ENCODE measurements at regions not wholly inside any gene's neighbourhood (a gene's known extent, or its start where the extent isn't known, plus 50 kb on each side); places are given as distances from the start of the nearest gene placed in this dataset.

DNA sequence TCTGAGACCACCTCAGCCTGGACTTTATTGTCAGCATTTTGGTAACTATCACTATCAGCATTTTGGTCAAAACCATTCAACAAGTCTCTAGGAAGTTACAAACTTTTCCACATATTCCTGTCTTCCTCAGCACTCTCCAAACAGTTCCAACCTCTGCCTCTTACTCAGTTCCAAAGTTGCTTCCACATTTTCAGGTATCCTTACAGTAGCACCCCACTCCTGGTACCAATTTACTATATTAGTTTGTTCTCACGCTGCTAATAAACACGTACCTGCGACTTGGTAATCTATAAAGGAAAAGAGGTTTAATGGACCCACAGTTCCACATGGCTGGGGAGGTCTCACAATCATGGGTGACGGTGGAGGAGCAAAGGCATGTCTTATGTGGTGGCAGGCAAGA is 551.3 kb downstream of the DMRTA1 start:
- no peak overlapping the region for H3K4me3 Mint-ChIP-seq (ENCODE audit: unreplicated experiment)
- TF ChIP-seq, protein P1, sequence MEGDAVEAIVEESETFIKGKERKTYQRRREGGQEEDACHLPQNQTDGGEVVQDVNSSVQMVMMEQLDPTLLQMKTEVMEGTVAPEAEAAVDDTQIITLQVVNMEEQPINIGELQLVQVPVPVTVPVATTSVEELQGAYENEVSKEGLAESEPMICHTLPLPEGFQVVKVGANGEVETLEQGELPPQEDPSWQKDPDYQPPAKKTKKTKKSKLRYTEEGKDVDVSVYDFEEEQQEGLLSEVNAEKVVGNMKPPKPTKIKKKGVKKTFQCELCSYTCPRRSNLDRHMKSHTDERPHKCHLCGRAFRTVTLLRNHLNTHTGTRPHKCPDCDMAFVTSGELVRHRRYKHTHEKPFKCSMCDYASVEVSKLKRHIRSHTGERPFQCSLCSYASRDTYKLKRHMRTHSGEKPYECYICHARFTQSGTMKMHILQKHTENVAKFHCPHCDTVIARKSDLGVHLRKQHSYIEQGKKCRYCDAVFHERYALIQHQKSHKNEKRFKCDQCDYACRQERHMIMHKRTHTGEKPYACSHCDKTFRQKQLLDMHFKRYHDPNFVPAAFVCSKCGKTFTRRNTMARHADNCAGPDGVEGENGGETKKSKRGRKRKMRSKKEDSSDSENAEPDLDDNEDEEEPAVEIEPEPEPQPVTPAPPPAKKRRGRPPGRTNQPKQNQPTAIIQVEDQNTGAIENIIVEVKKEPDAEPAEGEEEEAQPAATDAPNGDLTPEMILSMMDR (IDR thresholded peaks at IDR 0.05), result no peak
- H3K4me1 Mint-ChIP-seq (ENCODE audit: unreplicated experiment), result no peaks in the 10 kb centered on the region
- no peaks in the 10 kb centered on the region for H3K36me3 Mint-ChIP-seq (ENCODE audit: unreplicated experiment)
- peaks cover 13% of the 10 kb centered on the region for H3K9me3 Mint-ChIP-seq (ENCODE audit: unreplicated experiment)
- H3K27me3 Mint-ChIP-seq (ENCODE audit: unreplicated experiment), result no peaks in the 10 kb centered on the region
- H3K27ac Mint-ChIP-seq (ENCODE audit: unreplicated experiment), result no peak overlapping the region
- DNase-seq (ENCODE audit: extremely low spot score, unreplicated experiment), result no peak

DNA sequence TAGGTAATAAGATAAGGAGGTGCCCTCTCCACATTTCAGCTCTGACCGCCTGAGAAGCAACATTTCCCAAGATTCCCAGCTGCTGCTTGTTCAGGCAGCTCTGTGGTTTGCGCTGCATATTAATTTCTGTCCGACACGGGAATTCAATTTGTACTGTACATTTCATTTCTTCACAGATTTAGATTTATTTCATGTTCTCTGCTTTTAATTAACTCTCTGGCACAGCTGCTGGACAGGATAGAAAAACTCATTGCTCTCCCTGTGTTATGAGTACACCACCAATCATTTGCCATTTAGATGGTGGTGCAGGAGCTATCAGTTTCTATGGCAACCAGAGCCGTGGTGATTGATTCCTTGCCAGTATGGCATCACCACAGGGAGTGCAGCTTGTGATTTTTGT is 558.5 kb downstream of the DMRTA1 start:
- Mint-ChIP-seq H3K4me3 (ENCODE audit: unreplicated experiment) (no peak overlapping the region), H3K36me3 (ENCODE audit: unreplicated experiment) (no peaks in the 10 kb centered on the region), H3K4me1 (ENCODE audit: unreplicated experiment) (no peaks in the 10 kb centered on the region), H3K27me3 (ENCODE audit: unreplicated experiment) (no peaks in the 10 kb centered on the region), H3K9me3 (ENCODE audit: unreplicated experiment) (peaks cover 2% of the 10 kb centered on the region), H3K27ac (ENCODE audit: unreplicated experiment) (no peak overlapping the region)
- TF ChIP-seq, protein P1 (IDR thresholded peaks at IDR 0.05), result no peak
- DNase-seq (ENCODE audit: extremely low spot score, unreplicated experiment), result no peak

DNA sequence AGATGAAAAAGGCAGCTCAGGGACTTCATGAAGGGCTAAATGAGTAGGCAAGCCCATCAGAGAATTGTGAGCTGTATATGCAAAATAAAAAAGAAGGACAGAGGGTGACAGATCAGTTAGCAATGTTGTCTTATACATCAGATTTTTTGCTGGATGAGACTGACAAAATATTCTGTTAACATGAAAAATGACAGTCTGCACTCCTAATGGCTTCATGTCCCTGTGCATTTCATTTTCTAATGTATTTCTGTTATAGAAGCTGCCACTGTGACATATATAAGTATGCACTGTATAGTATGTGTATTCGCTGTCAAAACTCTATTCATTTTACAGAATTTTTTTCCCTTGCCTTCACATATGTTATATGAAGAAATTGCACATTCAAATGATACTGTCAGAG is 559.5 kb downstream of the DMRTA1 start:
- Mint-ChIP-seq H3K9me3 (ENCODE audit: unreplicated experiment) (peaks cover 4% of the 10 kb centered on the region), H3K27ac (ENCODE audit: unreplicated experiment) (no peak overlapping the region), H3K27me3 (ENCODE audit: unreplicated experiment) (no peaks in the 10 kb centered on the region), H3K4me3 (ENCODE audit: unreplicated experiment) (no peak overlapping the region), H3K36me3 (ENCODE audit: unreplicated experiment) (no peaks in the 10 kb centered on the region), H3K4me1 (ENCODE audit: unreplicated experiment) (no peaks in the 10 kb centered on the region)
- no peak for DNase-seq (ENCODE audit: extremely low spot score, unreplicated experiment)
- TF ChIP-seq, protein P1 (IDR thresholded peaks at IDR 0.05), result no peak

DNA sequence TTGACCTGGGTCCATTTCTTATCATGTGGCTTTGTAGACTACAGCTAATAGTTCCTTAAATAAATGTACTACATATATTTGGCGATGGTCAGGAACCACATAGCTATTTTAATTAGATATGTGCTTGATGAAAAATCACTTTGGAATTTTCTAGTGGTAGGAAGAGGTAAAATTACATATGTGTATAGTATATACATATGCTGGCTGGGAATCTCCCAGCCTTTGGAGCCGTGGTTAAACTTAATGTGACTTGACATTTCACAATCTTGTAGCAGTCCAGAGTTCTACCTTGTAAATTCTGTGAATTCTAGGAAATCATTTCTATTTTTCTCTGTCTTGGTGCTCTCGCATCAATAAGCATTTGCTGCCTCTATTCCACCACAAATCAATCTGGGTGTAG is 565.0 kb downstream of the DMRTA1 start:
- no peak for DNase-seq (ENCODE audit: extremely low spot score, unreplicated experiment)
- Mint-ChIP-seq H3K4me3 (ENCODE audit: unreplicated experiment) (no peak overlapping the region), H3K36me3 (ENCODE audit: unreplicated experiment) (no peaks in the 10 kb centered on the region), H3K9me3 (ENCODE audit: unreplicated experiment) (peaks cover 4% of the 10 kb centered on the region), H3K27me3 (ENCODE audit: unreplicated experiment) (no peaks in the 10 kb centered on the region), H3K27ac (ENCODE audit: unreplicated experiment) (no peak overlapping the region), H3K4me1 (ENCODE audit: unreplicated experiment) (no peaks in the 10 kb centered on the region)
- TF ChIP-seq, protein P1 (IDR thresholded peaks at IDR 0.05), result no peak

DNA sequence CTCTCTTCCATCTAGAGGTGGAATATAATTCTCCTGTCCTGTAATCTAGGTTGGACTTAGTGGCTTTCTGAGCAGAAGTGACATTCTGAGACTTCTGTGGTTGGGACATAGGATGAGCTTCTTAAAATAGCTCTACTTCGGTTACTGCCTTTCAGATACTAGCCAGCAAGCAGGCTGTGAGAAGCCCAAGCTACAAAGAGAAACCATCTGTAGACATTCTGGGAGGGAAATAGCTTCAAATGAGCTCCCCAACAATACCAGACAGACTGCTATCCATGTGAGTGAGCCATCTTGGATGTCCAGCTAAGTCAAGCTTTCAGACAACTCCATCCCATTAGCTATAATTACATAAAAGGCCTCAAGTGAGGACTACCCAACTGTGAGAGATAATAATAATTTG is 568.9 kb downstream of the DMRTA1 start:
- Mint-ChIP-seq H3K4me3 (ENCODE audit: unreplicated experiment) (no peak overlapping the region), H3K27ac (ENCODE audit: unreplicated experiment) (no peak overlapping the region), H3K27me3 (ENCODE audit: unreplicated experiment) (peaks cover 8% of the 10 kb centered on the region), H3K9me3 (ENCODE audit: unreplicated experiment) (no peaks in the 10 kb centered on the region), H3K36me3 (ENCODE audit: unreplicated experiment) (no peaks in the 10 kb centered on the region), H3K4me1 (ENCODE audit: unreplicated experiment) (no peaks in the 10 kb centered on the region)
- DNase-seq (ENCODE audit: extremely low spot score, unreplicated experiment), result no peak
- TF ChIP-seq, protein P1 (IDR thresholded peaks at IDR 0.05), result no peak

Measured in osteocyte (in vitro differentiated cells).